ENCODE measurements at regions not wholly inside any gene's neighbourhood (a gene's known extent, or its start where the extent isn't known, plus 50 kb on each side); places are given as distances from the start of the nearest gene placed in this dataset.
"Not testable (repeated sequence)": the region's sequence is repeated elsewhere in the genome, so short reads cannot be mapped to it uniquely, and the experiment has no call there.

DNA sequence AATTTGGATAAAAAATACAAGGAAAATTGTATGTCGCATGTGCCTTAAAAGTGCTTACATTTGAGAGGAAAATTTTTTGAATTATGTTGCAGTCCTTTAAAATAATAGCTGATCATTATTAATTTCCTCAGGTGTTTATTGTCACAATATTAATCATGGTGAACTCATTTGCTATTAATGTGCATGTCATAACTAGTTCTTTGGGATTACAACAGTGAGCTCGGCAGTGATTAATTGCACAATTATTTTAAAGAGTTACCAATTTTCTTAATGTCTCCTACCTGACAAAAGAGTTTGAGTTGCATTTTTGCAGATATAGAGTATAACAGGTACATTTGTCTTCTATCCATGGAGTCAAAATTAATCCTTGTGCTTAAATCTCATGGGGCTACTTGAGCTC is 854.3 kb downstream of the BRINP3 start:
- no peak overlapping the region for H3K27ac ChIP-seq
- no peaks in the 10 kb centered on the region for H3K27me3 ChIP-seq
- TF ChIP-seq, protein P1, sequence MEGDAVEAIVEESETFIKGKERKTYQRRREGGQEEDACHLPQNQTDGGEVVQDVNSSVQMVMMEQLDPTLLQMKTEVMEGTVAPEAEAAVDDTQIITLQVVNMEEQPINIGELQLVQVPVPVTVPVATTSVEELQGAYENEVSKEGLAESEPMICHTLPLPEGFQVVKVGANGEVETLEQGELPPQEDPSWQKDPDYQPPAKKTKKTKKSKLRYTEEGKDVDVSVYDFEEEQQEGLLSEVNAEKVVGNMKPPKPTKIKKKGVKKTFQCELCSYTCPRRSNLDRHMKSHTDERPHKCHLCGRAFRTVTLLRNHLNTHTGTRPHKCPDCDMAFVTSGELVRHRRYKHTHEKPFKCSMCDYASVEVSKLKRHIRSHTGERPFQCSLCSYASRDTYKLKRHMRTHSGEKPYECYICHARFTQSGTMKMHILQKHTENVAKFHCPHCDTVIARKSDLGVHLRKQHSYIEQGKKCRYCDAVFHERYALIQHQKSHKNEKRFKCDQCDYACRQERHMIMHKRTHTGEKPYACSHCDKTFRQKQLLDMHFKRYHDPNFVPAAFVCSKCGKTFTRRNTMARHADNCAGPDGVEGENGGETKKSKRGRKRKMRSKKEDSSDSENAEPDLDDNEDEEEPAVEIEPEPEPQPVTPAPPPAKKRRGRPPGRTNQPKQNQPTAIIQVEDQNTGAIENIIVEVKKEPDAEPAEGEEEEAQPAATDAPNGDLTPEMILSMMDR (IDR thresholded peaks at IDR 0.05) = no peak
- no peak for TF ChIP-seq POLR2A (IDR thresholded peaks at IDR 0.05)
- H3K4me3 ChIP-seq (replicated peaks in 1 of 3) = no peak overlapping the region
- H3K36me3 ChIP-seq = no peaks in the 10 kb centered on the region
- H3K9me3 ChIP-seq = no peaks in the 10 kb centered on the region
- no peak for DNase-seq
- 90% methylated on average over 2 of the region's 2 CpGs for WGBS, 2 donors
- intact Hi-C loops (cut with DNase I) = no loop called here
- H3K4me1 ChIP-seq = no peaks in the 10 kb centered on the region

DNA sequence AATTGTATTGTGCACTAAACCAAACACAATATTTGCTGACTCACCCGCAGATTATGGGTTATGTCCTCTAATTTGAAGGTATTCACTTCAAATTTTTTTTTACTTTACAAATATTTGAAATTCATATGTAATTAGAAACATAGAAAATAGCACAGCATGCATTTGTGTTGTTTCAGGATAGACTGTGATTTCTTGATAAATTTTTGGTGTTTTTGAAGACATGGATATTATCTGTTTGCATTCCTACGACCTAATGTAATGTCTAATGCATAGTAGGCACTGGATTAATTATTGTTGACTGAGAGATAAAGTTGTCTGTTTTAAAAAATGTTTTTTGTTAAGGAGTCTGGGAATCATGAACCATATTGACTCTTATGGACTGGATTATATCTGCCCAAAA is 850.2 kb downstream of the BRINP3 start:
- Histone ChIP-seq H3K4me3 (replicated peaks in 1 of 3) (no peak overlapping the region), H3K36me3 (no peaks in the 10 kb centered on the region), H3K4me1 (no peaks in the 10 kb centered on the region), H3K27me3 (no peaks in the 10 kb centered on the region), H3K27ac (no peak overlapping the region), H3K9me3 (no peaks in the 10 kb centered on the region)
- WGBS, 2 donors = 75 to 78% methylated on average over 2 of the region's 2 CpGs
- intact Hi-C loops (cut with DNase I) = no loop called here
- TF ChIP-seq, protein P1 (IDR thresholded peaks at IDR 0.05) = no peak
- no peak for TF ChIP-seq POLR2A (IDR thresholded peaks at IDR 0.05)
- no peak for DNase-seq

DNA sequence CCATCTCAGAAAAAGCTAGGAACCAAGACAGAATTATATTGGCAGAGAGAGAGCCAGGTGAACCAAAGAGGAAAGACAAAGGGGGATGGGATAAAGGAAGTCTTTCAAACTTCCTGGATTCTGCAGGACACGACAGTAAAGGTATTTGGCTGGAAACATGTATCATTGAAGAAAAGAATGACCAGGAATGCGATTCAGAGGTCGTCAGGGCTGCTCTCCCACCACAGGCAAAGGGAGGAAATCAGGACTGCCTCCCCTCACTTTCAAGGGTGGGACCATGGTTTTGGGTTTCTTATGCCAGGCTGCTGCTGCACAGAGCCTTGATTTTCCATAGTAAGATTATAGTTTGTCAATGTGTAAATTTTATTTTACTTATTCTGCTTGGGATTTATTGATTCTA is 848.8 kb downstream of the BRINP3 start:
- Histone ChIP-seq H3K27ac (no peak overlapping the region), H3K4me3 (replicated peaks in 1 of 3) (no peak overlapping the region), H3K36me3 (no peaks in the 10 kb centered on the region), H3K9me3 (no peaks in the 10 kb centered on the region), H3K27me3 (no peaks in the 10 kb centered on the region), H3K4me1 (no peaks in the 10 kb centered on the region)
- WGBS, 2 donors = 46 to 56% methylated on average over 3 of the region's 3 CpGs
- intact Hi-C loops (cut with DNase I) = no loop called here
- no peak for DNase-seq
- no peak for TF ChIP-seq POLR2A (IDR thresholded peaks at IDR 0.05)
- TF ChIP-seq, protein P1 (IDR thresholded peaks at IDR 0.05) = no peak

DNA sequence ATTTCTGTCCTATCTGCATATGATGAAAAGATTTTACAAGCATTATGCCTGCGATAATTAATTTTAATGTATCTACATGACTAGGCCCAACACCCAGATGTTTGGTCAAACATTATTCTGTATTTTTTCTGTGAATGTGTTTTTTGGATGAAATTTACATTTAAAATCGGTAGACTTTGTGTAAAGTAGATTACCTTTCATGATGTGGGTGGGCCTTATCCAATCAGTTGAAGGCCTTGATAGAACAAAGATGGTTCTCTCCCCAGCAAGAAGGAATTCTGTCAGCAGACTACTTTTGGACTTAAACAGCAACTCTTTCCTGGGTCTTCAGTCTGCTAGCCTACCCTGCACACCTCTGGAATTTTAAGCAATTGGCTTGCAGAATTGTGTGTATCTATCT is 844.0 kb downstream of the BRINP3 start:
- Histone ChIP-seq H3K36me3 (no peaks in the 10 kb centered on the region), H3K4me1 (no peaks in the 10 kb centered on the region), H3K27me3 (no peaks in the 10 kb centered on the region), H3K4me3 (replicated peaks in 1 of 3) (no peak overlapping the region), H3K9me3 (no peaks in the 10 kb centered on the region), H3K27ac (no peak overlapping the region)
- TF ChIP-seq POLR2A (IDR thresholded peaks at IDR 0.05) = no peak
- TF ChIP-seq, protein P1 (IDR thresholded peaks at IDR 0.05) = no peak
- WGBS, 2 donors = 91 to 94% methylated on average over 2 of the region's 2 CpGs
- intact Hi-C loops (cut with DNase I) = no loop called here
- no peak for DNase-seq

DNA sequence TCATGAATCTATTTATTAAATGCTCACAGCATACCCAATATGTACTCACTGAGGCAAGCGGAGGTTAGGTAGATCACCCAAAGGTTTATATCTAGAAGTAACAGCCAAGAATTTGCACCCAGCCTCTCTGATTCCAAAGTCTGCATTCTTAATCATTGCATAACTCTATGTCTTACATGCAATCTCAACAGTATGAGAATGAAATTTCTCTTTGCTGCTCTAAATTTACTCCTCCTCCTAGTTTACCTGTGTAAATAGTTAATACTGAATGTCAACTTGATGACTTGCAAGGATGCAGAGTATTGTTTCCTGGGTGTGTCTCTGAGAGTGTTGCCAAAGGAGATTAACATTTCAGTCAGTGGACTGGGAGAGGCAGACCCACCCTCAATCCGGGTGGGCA is 840.6 kb downstream of the BRINP3 start:
- H3K27me3 ChIP-seq = no peaks in the 10 kb centered on the region
- no peak for DNase-seq
- intact Hi-C loops (cut with DNase I) = no loop called here
- no peaks in the 10 kb centered on the region for H3K4me1 ChIP-seq
- no peaks in the 10 kb centered on the region for H3K9me3 ChIP-seq
- no peak overlapping the region for H3K27ac ChIP-seq
- no peak for TF ChIP-seq POLR2A (IDR thresholded peaks at IDR 0.05)
- TF ChIP-seq, protein P1 (IDR thresholded peaks at IDR 0.05) = no peak
- H3K36me3 ChIP-seq = no peaks in the 10 kb centered on the region
- H3K4me3 ChIP-seq (replicated peaks in 1 of 3) = no peak overlapping the region
- 85 to 89% methylated on average over 2 of the region's 2 CpGs for WGBS, 2 donors

DNA sequence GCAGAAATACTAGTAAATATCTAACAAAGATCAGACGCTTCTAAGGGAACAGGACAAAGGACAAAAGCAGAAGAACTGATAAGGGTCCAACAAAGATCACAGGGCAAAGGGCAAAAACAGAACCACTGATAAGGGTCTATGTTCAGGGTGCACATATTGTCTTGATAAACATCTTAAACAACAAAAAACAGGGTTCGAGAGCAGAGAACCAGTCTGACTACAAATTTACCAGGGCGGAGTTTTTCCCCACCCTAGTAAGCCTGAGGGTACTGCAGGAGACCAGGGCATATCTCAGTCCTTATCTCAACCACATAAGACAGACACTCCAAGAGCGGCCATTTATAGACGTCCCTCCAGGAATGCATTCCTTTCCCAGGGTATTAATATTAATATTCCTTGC is 833.5 kb downstream of the BRINP3 start:
- H3K36me3 ChIP-seq; H3K27me3 ChIP-seq; H3K4me1 ChIP-seq; H3K9me3 ChIP-seq; DNase-seq; H3K4me3 ChIP-seq (replicated peaks in 1 of 3); intact Hi-C loops (cut with DNase I); H3K27ac ChIP-seq: not testable (repeated sequence)
- WGBS, 2 donors = 89 to 90% methylated on average over 5 of the region's 5 CpGs
